ENCODE measurements at regions not wholly inside any gene's neighbourhood (a gene's known extent, or its start where the extent isn't known, plus 50 kb on each side); places are given as distances from the start of the nearest gene placed in this dataset.
"Not testable (repeated sequence)": the region's sequence is repeated elsewhere in the genome, so short reads cannot be mapped to it uniquely, and the experiment has no call there.

DNA sequence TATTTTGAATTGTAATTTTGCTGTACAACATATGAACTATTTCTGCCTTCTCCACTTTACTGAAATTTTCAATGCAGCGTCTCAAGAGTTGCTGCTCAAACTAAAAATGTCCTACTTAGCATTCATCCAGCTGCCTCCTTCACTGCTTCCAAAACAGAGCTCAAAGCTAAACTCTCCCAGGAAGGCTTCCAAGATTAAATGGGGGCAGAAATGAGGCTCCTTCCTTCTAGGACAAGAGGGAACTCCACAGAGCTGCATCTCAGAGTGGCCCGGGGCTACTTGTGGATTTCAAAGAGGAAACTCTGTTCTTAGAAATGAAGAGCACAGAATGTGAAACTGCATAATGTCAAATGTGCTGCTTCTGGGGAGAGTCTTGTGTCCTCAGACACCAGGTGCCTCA, 295.9 kb upstream of the NCAM1 start:
- H3K27me3 ChIP-seq: no peaks in the 10 kb centered on the region
- no peak overlapping the region for H3K4me3 ChIP-seq
- no peak for TF ChIP-seq EZH2phosphoT487 (IDR thresholded peaks at IDR 0.05; ENCODE audit: low read depth, severe bottlenecking, unreplicated experiment)
- TF ChIP-seq EZH2 (IDR thresholded peaks at IDR 0.05; ENCODE audit: borderline replicate concordance): no peak
- TF ChIP-seq, protein P1, sequence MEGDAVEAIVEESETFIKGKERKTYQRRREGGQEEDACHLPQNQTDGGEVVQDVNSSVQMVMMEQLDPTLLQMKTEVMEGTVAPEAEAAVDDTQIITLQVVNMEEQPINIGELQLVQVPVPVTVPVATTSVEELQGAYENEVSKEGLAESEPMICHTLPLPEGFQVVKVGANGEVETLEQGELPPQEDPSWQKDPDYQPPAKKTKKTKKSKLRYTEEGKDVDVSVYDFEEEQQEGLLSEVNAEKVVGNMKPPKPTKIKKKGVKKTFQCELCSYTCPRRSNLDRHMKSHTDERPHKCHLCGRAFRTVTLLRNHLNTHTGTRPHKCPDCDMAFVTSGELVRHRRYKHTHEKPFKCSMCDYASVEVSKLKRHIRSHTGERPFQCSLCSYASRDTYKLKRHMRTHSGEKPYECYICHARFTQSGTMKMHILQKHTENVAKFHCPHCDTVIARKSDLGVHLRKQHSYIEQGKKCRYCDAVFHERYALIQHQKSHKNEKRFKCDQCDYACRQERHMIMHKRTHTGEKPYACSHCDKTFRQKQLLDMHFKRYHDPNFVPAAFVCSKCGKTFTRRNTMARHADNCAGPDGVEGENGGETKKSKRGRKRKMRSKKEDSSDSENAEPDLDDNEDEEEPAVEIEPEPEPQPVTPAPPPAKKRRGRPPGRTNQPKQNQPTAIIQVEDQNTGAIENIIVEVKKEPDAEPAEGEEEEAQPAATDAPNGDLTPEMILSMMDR (IDR thresholded peaks at IDR 0.05; ENCODE audit: poor library complexity): no peak
- no peaks in the 10 kb centered on the region for H3K4me1 ChIP-seq (ENCODE audit: insufficient read depth)
- H3K27ac ChIP-seq: no peak overlapping the region
- no peaks in the 10 kb centered on the region for H3K9me2 ChIP-seq (replicated peaks; ENCODE audit: insufficient read depth)
- no peaks in the 10 kb centered on the region for H3K9me3 ChIP-seq (ENCODE audit: low read depth)
- H3K79me2 ChIP-seq: no peaks in the 10 kb centered on the region
- no peak overlapping the region for H3K4me2 ChIP-seq
- H3K36me3 ChIP-seq (replicated peaks; ENCODE audit: insufficient read depth, low read depth): no peaks in the 10 kb centered on the region
- WGBS (ENCODE audit: low lambda C conversion rate, missing lambda C conversion rate): 87% methylated on average over 2 of the region's 2 CpGs
- no peaks in the 10 kb centered on the region for H4K20me1 ChIP-seq (ENCODE audit: insufficient read depth, poor library complexity, severe bottlenecking)
- DNase-seq (ENCODE audit: low spot score): no peak
- H2AFZ ChIP-seq: no peak overlapping the region

DNA sequence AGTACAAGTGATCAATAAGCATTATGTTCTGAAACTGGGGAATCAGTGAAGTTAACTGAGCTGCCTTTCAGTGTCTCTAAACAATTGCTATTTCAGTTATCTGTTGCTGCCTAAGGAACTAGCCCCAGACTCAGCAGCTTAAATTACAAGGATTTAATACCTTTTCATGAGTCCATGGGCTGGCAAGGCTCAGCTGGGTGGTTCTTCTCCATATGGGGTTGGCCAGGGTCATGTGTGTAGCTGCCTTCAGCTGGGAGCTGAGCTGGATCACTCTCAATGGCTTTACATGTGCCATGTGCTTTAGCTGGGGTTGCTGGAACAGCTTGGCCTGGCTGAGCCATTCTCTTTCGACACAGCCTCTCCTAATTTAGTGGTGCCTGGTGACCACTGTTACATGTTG, 295.0 kb upstream of the NCAM1 start:
- TF ChIP-seq, protein P1 (IDR thresholded peaks at IDR 0.05; ENCODE audit: poor library complexity): no peak
- TF ChIP-seq EZH2 (IDR thresholded peaks at IDR 0.05; ENCODE audit: borderline replicate concordance) (no peak), EZH2phosphoT487 (IDR thresholded peaks at IDR 0.05; ENCODE audit: low read depth, severe bottlenecking, unreplicated experiment) (no peak)
- no peaks in the 10 kb centered on the region for H4K20me1 ChIP-seq (ENCODE audit: insufficient read depth, poor library complexity, severe bottlenecking)
- no peaks in the 10 kb centered on the region for H3K9me3 ChIP-seq (ENCODE audit: low read depth)
- no peak overlapping the region for H3K4me3 ChIP-seq
- H3K36me3 ChIP-seq (replicated peaks; ENCODE audit: insufficient read depth, low read depth): no peaks in the 10 kb centered on the region
- 95% methylated on average over 1 of the region's 1 CpG for WGBS (ENCODE audit: low lambda C conversion rate, missing lambda C conversion rate)
- no peaks in the 10 kb centered on the region for H3K27me3 ChIP-seq
- H3K27ac ChIP-seq: no peak overlapping the region
- no peak for DNase-seq (ENCODE audit: low spot score)
- no peak overlapping the region for H2AFZ ChIP-seq
- H3K79me2 ChIP-seq: no peaks in the 10 kb centered on the region
- no peaks in the 10 kb centered on the region for H3K4me1 ChIP-seq (ENCODE audit: insufficient read depth)
- H3K4me2 ChIP-seq: no peak overlapping the region
- H3K9me2 ChIP-seq (replicated peaks; ENCODE audit: insufficient read depth): no peaks in the 10 kb centered on the region

DNA sequence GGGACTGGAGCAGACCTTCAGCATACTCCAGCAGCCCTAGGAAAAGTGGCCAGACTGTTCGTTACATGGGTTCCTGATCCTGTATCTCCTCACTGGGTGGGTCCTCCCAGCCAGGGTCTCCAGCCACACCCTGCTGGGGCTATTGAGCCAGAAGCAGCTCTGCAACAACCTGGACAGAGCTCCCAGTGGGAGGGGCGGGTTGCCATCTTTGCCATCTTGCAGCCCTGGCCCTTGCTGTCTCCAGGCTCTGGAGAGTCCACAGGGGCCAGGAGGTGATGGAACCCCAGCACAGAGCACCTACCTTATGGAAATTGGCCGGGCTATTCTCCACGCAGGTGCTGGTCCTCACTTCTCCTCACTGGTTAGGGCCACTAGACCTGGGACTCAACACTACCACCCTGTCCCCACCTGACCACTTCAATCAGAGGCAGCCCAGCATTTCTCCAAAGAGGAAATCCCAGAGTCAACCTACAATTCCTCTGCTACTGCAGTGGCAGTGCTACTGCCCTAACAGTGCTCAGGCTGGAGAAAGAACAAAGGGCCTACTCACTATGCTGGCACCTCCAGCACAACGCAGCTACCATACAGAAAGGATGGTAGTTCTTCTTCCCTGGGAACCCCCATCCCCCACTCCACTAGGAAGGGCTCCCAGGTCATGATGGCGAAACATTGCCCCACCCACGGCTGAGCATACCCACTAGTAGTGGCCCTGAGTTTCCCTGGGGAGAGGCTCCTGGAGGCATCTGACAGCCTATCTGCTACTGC, 290.2 kb upstream of the NCAM1 start:
- Histone ChIP-seq H3K4me3 (no peak overlapping the region), H3K4me2 (no peak overlapping the region), H3K79me2 (no peaks in the 10 kb centered on the region), H3K9me3 (ENCODE audit: low read depth) (no peaks in the 10 kb centered on the region), H3K4me1 (ENCODE audit: insufficient read depth) (no peaks in the 10 kb centered on the region), H4K20me1 (ENCODE audit: insufficient read depth, poor library complexity, severe bottlenecking) (no peaks in the 10 kb centered on the region), H3K36me3 (replicated peaks; ENCODE audit: insufficient read depth, low read depth) (no peaks in the 10 kb centered on the region), H3K9me2 (replicated peaks; ENCODE audit: insufficient read depth) (no peaks in the 10 kb centered on the region), H3K27me3 (no peaks in the 10 kb centered on the region), H3K27ac (no peak overlapping the region), H2AFZ (no peak overlapping the region)
- TF ChIP-seq EZH2 (IDR thresholded peaks at IDR 0.05; ENCODE audit: borderline replicate concordance): no peak
- TF ChIP-seq, protein P1 (IDR thresholded peaks at IDR 0.05; ENCODE audit: poor library complexity): no peak
- DNase-seq (ENCODE audit: low spot score): no peak
- WGBS (ENCODE audit: low lambda C conversion rate, missing lambda C conversion rate): 88% methylated on average over 7 of the region's 7 CpGs

DNA sequence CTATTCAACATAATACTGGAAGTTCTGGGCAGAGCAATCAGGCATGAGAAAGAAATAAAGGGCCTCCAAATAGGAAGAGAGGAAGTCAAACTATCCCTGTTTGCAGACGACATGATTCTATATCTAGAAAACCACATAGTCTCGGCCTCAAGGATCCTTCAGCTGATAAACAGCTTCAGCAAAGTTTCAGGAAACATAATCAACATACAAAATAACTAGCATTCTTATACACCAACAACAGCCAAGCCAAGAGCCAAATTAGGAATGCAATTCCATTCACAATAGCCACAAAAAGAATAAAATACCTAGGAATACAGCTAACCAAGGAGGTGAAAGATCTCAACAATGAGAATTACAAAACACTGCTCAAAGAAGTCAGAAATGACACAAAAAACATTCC, 287.8 kb upstream of the NCAM1 start:
- not testable (repeated sequence) for DNase-seq (ENCODE audit: low spot score); H4K20me1 ChIP-seq (ENCODE audit: insufficient read depth, poor library complexity, severe bottlenecking)
- 85% methylated on average over 2 of the region's 2 CpGs for WGBS (ENCODE audit: low lambda C conversion rate, missing lambda C conversion rate)

More for the DNA sequence above, 287.8 kb upstream of the NCAM1 start:
- not testable (repeated sequence) for H3K9me3 ChIP-seq (ENCODE audit: low read depth); H2AFZ ChIP-seq; H3K4me2 ChIP-seq; H3K9me2 ChIP-seq (replicated peaks; ENCODE audit: insufficient read depth); H3K4me3 ChIP-seq; H3K4me1 ChIP-seq (ENCODE audit: insufficient read depth); H3K36me3 ChIP-seq (replicated peaks; ENCODE audit: insufficient read depth, low read depth); H3K27me3 ChIP-seq; H3K27ac ChIP-seq; H3K79me2 ChIP-seq

Measured in hepatocyte (in vitro differentiated cells).